A673 (cell line): ENCODE measurements at regions not wholly inside any gene's neighbourhood (a gene's known extent, or its start where the extent isn't known, plus 50 kb on each side); places are given as distances from the start of the nearest gene placed in this dataset.

Source experiments
- EZH2 ChIP-seq: fragments of 200-600 bp; sonication (generic); IDR thresholded peaks from 2 replicates; pipeline ENCODE4 v1.6.1; 2017; ENCODE audit warnings: borderline replicate concordance, low read depth, mild to moderate bottlenecking, mixed read lengths, antibody characterized with exemption, low read length; ENCODE audit not compliant: poor library complexity, severe bottlenecking
- TF ChIP-seq, protein P1 (sequence below): fragments of 300-800, 200-600 bp; sonication (generic); conservative IDR thresholded peaks from 2 replicates; pipeline ENCODE4 v1.5.1; 2017; ENCODE audit warnings: low read depth, mild to moderate bottlenecking, antibody characterized with exemption, low read length, moderate library complexity, mixed read lengths

- TF ChIP-seq, protein P1, sequence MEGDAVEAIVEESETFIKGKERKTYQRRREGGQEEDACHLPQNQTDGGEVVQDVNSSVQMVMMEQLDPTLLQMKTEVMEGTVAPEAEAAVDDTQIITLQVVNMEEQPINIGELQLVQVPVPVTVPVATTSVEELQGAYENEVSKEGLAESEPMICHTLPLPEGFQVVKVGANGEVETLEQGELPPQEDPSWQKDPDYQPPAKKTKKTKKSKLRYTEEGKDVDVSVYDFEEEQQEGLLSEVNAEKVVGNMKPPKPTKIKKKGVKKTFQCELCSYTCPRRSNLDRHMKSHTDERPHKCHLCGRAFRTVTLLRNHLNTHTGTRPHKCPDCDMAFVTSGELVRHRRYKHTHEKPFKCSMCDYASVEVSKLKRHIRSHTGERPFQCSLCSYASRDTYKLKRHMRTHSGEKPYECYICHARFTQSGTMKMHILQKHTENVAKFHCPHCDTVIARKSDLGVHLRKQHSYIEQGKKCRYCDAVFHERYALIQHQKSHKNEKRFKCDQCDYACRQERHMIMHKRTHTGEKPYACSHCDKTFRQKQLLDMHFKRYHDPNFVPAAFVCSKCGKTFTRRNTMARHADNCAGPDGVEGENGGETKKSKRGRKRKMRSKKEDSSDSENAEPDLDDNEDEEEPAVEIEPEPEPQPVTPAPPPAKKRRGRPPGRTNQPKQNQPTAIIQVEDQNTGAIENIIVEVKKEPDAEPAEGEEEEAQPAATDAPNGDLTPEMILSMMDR, result no peak
- TF ChIP-seq EZH2, result no peak
Observed at GRCh38 chr1:64356636-64357256, 113.2 kb upstream of the CACHD1 start.
